Epithelial cell of esophagus (primary cell): ENCODE measurements at regions not wholly inside any gene's neighbourhood (a gene's known extent, or its start where the extent isn't known, plus 50 kb on each side); places are given as distances from the start of the nearest gene placed in this dataset.
"Not testable (repeated sequence)": the region's sequence is repeated elsewhere in the genome, so short reads cannot be mapped to it uniquely, and the experiment has no call there.

ENCODE experiments used
- DNase-seq: peaks from one replicate; pipeline ENCODE4 v3.0.0; 2010; ENCODE audit warnings: low read depth
- H3K4me3 ChIP-seq: 2 replicates; pipeline ENCODE4 v1.5.1; 2011; ENCODE audit warnings: mild to moderate bottlenecking, low read length, control low read depth
- CTCF ChIP-seq: IDR thresholded peaks from 2 replicates; pipeline ENCODE4 v1.5.1; 2011; ENCODE audit warnings: low read depth, mild to moderate bottlenecking, low read length, control low read depth, inconsistent platforms; ENCODE audit not compliant: insufficient read depth; ENCODE audit errors: missing control alignments

GRCh38 chrX:39487166-39487968 is 610.4 kb downstream of the BCOR start:
- no peak for TF ChIP-seq CTCF
- no peak overlapping the region for H3K4me3 ChIP-seq
- DNase-seq: no peak

DNA sequence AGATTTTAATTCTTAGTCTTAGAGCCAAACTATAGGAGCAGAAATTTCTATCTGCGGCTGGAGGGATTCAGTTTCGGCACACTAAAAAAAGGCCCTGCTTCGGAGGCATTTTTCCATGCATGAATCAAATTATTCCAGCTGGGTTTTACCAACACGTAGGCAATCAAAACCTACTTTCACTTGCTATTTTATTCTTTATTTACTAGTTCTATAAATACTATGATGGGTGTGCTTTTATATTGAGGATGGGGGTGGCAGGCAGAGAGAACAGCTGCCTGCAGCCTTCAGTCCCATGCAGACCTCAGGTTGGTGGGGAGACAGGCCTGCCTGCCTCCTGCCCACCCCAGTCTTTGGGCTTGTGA is 609.8 kb downstream of the BCOR start:
- no peak for TF ChIP-seq CTCF
- no peak overlapping the region for H3K4me3 ChIP-seq
- no peak for DNase-seq

DNA sequence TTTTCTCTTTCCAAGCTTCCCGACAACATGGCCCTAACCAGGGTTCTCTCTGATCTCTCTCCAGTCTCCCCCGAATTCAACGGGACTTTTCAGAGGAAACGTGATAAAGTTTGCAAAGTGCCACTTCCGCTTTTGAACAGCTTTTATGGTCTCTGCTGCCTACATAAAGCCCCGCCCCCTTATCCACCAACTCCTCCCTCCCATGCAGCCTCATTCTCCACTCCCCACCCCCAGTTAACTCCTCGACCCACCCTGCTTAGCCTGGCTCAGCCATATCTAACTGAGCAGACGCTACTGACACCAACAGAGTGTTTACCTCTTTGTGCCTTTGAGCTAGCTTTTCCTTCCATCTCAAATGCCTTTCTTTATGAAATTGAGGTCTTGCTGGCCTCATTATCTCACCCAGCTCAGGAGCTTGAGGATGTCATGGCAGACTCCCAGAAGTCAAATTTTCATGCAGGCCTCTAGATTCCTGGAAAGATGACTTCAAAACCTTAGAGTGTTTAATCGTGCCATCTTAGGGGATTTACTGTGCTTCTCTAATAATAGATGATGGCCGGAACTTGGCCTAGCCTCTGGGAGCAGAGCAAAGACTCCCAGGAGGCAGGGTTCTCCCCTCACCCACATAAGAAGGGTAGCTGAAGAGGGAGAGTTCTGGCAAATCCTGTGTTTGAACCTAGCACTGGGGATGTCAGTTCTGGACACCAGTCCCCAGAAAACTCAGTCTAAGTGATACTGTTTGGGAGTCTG is 606.0 kb downstream of the BCOR start:
- no peak for TF ChIP-seq CTCF
- no peak for DNase-seq
- no peak overlapping the region for H3K4me3 ChIP-seq

DNA sequence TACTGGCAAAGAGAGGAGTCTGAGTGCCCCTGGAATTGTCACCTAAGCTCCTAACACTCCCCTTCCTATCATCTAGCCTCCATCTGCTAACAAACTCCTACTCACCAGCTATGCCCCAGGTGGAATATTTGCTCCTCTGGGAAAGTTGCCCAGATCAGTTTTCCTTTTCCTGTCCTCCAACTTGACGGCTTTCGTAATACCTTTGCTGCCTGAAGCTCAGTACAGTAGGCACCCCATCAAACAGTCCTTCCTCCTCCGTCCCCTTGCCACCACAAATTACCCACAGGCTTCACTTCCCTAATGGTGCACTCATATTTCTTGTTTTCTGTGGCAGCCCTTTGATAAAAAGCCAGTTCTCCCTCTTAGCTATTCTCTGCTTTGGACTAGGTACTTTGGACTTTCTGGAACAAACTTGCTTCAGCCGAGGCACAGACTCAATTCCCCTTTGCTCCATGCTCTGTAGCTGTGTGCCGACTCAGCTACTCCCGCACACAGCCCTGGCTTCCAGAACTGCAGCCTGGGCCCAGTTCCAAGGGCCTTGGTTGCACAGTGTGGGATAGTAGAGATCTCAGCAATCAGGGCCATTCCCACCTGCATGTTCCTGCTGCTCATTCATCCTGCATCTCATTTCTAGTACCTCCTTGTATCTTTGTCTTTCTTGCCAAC is 605.1 kb downstream of the BCOR start:
- TF ChIP-seq CTCF: no peak
- DNase-seq: peak; percentile 0
- no peak overlapping the region for H3K4me3 ChIP-seq

DNA sequence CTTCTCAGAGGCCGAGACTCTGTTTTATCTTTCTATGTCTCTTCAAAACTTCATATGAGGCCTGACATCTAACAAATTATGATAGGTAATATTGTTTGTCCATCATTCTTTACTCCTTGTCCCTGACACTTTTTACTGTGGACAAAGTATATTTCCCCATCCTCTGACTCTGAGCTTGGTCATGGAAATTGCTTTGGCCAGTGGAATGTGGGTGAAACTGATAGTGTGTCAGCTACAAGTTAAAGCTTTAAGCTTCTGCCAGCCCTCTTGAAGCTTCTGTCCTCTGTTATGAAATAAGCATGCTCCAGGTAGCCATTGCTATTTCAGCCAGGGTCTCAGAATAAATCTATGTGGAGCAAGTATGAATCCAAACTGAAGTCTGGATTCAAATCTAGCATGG is 604.6 kb downstream of the BCOR start:
- DNase-seq: no peak
- TF ChIP-seq CTCF: no peak
- no peak overlapping the region for H3K4me3 ChIP-seq

GRCh38 chrX:39497117-39497516 is 600.6 kb downstream of the BCOR start:
- not testable (repeated sequence) for DNase-seq, H3K4me3 ChIP-seq

DNA sequence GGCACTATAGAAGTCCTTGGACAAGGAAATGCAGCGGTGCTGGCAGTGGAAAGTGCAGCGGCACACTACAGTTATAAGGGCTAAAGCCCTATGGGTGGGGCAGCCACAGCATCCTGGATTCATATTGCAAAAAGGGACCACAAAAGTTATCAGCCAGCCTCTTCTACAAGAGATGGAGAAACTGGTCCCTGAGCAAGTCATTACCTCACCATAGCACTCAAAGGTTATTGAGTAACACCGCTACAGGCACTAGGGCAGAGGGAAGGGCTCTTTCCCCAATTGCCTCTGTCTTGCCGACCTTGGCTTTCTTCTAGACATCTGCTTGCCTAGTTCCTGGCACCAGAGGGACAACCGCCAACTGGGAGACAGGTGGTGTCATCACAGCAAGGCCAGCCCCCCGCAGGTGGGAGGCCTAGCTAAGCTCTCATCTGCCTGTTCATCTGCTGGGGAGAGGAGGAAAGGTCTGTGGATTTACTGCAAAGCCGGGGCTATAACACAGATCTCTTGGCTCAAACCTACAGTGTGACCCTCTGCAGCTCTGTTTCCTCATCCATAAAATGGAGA is 600.0 kb downstream of the BCOR start:
- no peak for TF ChIP-seq CTCF
- DNase-seq: no peak
- no peak overlapping the region for H3K4me3 ChIP-seq
